Caco-2 (cell line): ENCODE measurements at regions not wholly inside any gene's neighbourhood (a gene's known extent, or its start where the extent isn't known, plus 50 kb on each side); places are given as distances from the start of the nearest gene placed in this dataset.
"Not testable (repeated sequence)": the region's sequence is repeated elsewhere in the genome, so short reads cannot be mapped to it uniquely, and the experiment has no call there.

Source experiments
- BruUV-seq: library from RNA; stranded (reverse); fragments of 400-500 nt; replicated peaks from 2 replicates; lab custom pipeline; 2021; lab: Mats Ljungman, UMichigan
- CTCF ChIA-PET: fragments of 300-600 bp; sonication (Branson Sonifier 250); formaldehyde crosslinking; loops from one replicate; lab custom pipeline; 2022; ENCODE audit warnings: antibody characterized with exemption; lab: Charles Lee
- POLR2A ChIA-PET: fragments of 300-600 bp; sonication (Branson Sonifier 250); formaldehyde crosslinking; loops from one replicate; lab custom pipeline; 2022; ENCODE audit warnings: antibody characterized with exemption; lab: Charles Lee
- DNase-seq, 2 experiments: peaks; one replicate each; pipeline versions ENCODE4 v3.0.0 to v3.0.0-alpha.2; 2020 to 2022
- H3K27me3 ChIP-seq: replicated peaks from 2 replicates; pipeline ENCODE4 v1.6.0; 2011; ENCODE audit warnings: low read length; ENCODE audit not compliant: control insufficient read depth, insufficient read depth
- H3K36me3 ChIP-seq: 2 replicates; pipeline ENCODE4 v1.5.1; 2011; ENCODE audit warnings: low read length; ENCODE audit not compliant: control insufficient read depth, insufficient read depth
- H3K4me1 ChIP-seq: fragments of 250-450 bp; sonication (Bioruptor Pico); 2 replicates; pipeline ENCODE4 v1.5.1; 2020; ENCODE audit warnings: mild to moderate bottlenecking
- H3K4me3 ChIP-seq: 2 replicates; pipeline ENCODE4 v1.5.1; 2011; ENCODE audit warnings: low read depth, mild to moderate bottlenecking, control low read depth, low read length
- H3K9me3 ChIP-seq: fragments of 250-450 bp; sonication (Bioruptor Pico); 2 replicates; pipeline ENCODE4 v1.5.1; 2020; ENCODE audit warnings: mild to moderate bottlenecking, moderate library complexity
- H3K27ac Mint-ChIP-seq: one replicate; pipeline ENCODE4 v1.8.0; 2022; ENCODE audit warnings: mixed read lengths; ENCODE audit not compliant: unreplicated experiment
- H3K27me3 Mint-ChIP-seq: one replicate; pipeline ENCODE4 v1.8.0; 2022; ENCODE audit warnings: mixed read lengths; ENCODE audit not compliant: insufficient read depth, unreplicated experiment
- H3K36me3 Mint-ChIP-seq: one replicate; pipeline ENCODE4 v1.8.0; 2022; ENCODE audit warnings: mild to moderate bottlenecking, mixed read lengths; ENCODE audit not compliant: insufficient read depth, unreplicated experiment
- H3K4me1 Mint-ChIP-seq: one replicate; pipeline ENCODE4 v1.8.0; 2022; ENCODE audit warnings: low read depth, mixed read lengths; ENCODE audit not compliant: unreplicated experiment
- H3K4me3 Mint-ChIP-seq: one replicate; pipeline ENCODE4 v1.8.0; 2022; ENCODE audit warnings: mild to moderate bottlenecking, moderate library complexity, mixed read lengths; ENCODE audit not compliant: unreplicated experiment
- H3K9me3 Mint-ChIP-seq: one replicate; pipeline ENCODE4 v1.8.0; 2022; ENCODE audit warnings: mixed read lengths; ENCODE audit not compliant: unreplicated experiment
- intact Hi-C: fragments of 100-400 bp; cut with micrococcal nuclease; formaldehyde crosslinking; loops from one replicate; pipeline ENCODE4 v1.10.0; 2022; ENCODE audit not compliant: unreplicated experiment

DNA sequence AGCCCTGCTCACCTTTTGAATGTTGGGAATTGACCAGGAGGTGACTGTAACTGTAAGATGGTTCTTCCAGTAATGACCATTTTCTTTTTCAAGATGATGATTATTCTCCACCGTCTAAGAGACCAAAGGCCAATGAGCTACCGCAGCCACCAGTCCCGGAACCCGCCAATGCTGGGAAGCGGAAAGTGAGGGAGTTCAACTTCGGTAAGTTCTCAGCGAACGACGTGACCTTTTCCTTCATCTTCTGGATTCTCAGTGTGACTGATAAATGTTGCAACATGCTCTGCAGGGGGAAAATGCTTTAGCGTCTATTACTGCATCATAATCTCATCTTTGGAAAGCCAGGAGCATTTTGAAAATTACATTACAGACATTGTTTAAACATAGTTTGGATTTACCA lies 89.5 kb upstream of the SPDYE9 start:
- H3K27me3 ChIP-seq, H3K27ac Mint-ChIP-seq, intact Hi-C loops, H3K27me3 Mint-ChIP-seq, BruUV-seq, H3K4me3 Mint-ChIP-seq, H3K36me3 ChIP-seq, POLR2A ChIA-PET, H3K4me1 ChIP-seq, H3K4me3 ChIP-seq, H3K9me3 ChIP-seq, H3K4me1 Mint-ChIP-seq, H3K36me3 Mint-ChIP-seq, H3K9me3 Mint-ChIP-seq, CTCF ChIA-PET, DNase-seq: not testable (repeated sequence)

DNA sequence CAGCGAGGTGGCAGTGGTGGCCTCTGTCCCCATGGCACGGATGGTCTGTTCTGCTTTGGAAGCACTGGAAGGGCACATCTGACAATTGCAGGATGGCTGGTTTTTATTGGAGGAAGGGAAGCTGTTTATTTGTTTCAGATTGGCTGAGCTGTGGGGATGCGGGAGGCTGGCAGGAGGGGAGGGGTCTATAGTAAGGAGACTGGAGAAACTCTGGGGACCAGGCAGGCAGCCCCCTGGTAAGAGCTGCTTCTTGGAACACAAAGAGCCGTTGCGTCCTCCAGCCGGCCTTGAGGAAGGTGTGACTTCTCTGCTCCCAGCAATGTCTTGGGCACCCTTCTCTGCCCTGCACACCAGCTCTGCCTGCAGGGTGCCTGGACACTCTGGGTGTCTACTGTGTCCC lies 85.1 kb upstream of the SPDYE9 start:
- H3K27ac Mint-ChIP-seq, H3K27me3 ChIP-seq, BruUV-seq, H3K27me3 Mint-ChIP-seq, H3K9me3 ChIP-seq, CTCF ChIA-PET, intact Hi-C loops, H3K36me3 ChIP-seq, H3K4me1 Mint-ChIP-seq, H3K4me3 ChIP-seq, POLR2A ChIA-PET, H3K4me1 ChIP-seq, H3K36me3 Mint-ChIP-seq, H3K9me3 Mint-ChIP-seq, H3K4me3 Mint-ChIP-seq: not testable (repeated sequence)
- peak in 1 of 2 experiments; percentile 17 for DNase-seq

DNA sequence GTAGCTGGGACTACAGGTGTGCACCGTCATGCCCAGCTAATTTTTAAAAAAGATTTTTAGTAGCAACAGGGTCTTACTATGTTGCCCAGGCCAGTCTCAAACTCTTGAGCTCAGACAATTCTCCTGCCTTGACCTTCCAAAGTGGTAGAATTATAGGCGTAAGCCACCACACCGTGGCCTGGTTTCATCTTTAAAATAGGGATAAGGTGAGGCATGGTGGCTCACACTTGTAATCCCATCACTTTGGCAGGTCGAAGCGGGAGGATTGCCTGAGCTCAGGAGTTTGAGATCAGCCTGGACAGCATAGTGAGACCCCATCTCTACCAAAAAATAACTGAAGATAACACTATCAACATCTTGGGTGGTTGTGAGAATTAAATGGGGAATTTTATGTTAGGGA lies 84.6 kb upstream of the SPDYE9 start:
- H3K27ac Mint-ChIP-seq, H3K4me1 ChIP-seq, intact Hi-C loops, H3K36me3 Mint-ChIP-seq, H3K27me3 Mint-ChIP-seq, H3K4me3 ChIP-seq, H3K4me3 Mint-ChIP-seq, H3K4me1 Mint-ChIP-seq, H3K36me3 ChIP-seq, CTCF ChIA-PET, H3K9me3 Mint-ChIP-seq, H3K27me3 ChIP-seq, POLR2A ChIA-PET, BruUV-seq, H3K9me3 ChIP-seq: not testable (repeated sequence)
- DNase-seq = peak in 1 of 2 experiments; percentile 11

DNA sequence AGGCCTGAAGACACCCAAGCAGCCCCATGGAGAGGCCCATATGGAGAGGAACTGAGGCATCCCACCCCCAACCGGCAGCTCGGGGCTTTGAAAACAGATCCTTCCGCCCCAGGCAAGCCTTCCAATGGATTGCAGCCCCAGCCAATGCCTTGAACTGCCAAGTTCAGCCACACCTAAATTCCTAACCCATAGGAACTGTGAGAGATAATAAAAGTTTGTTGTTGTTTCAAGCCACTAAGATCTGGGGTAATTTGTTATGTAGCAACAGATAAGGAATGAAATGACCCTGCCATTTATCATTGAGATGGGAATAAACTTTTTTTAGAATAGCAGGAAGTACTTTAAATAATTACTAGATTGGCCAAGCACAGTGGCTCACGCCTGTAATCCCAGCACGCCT lies 80.3 kb upstream of the SPDYE9 start:
- H3K36me3 Mint-ChIP-seq, CTCF ChIA-PET, H3K4me1 ChIP-seq, POLR2A ChIA-PET, H3K27me3 ChIP-seq, H3K4me3 Mint-ChIP-seq, H3K27ac Mint-ChIP-seq, H3K4me1 Mint-ChIP-seq, H3K4me3 ChIP-seq, H3K9me3 ChIP-seq, H3K27me3 Mint-ChIP-seq, H3K9me3 Mint-ChIP-seq, DNase-seq, BruUV-seq, intact Hi-C loops, H3K36me3 ChIP-seq: not testable (repeated sequence)

DNA sequence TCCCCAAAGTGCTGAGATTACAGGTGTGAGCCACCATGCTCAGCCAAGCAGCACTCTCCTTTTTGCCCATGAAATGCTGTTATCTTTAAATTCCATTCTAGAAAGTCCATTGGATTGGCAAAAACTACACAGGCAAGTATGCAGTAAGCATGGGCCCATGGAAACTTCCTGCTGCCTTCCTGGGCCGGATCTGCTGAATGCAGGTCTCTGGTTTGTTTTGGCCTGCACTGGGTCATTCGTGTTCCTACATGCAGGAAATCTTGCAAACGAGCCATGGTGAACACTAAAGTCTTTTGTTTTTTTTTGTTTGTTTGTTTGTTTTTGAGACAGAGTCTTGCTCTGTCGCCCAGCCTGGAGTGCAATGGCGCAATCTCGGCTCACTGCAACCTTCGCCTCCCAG lies 76.8 kb upstream of the SPDYE9 start:
- H3K36me3 Mint-ChIP-seq, H3K27ac Mint-ChIP-seq, POLR2A ChIA-PET, H3K27me3 Mint-ChIP-seq, DNase-seq, H3K4me3 ChIP-seq, intact Hi-C loops, H3K27me3 ChIP-seq, H3K4me1 ChIP-seq, H3K9me3 Mint-ChIP-seq, H3K4me1 Mint-ChIP-seq, BruUV-seq, H3K36me3 ChIP-seq, H3K4me3 Mint-ChIP-seq, CTCF ChIA-PET, H3K9me3 ChIP-seq: not testable (repeated sequence)

DNA sequence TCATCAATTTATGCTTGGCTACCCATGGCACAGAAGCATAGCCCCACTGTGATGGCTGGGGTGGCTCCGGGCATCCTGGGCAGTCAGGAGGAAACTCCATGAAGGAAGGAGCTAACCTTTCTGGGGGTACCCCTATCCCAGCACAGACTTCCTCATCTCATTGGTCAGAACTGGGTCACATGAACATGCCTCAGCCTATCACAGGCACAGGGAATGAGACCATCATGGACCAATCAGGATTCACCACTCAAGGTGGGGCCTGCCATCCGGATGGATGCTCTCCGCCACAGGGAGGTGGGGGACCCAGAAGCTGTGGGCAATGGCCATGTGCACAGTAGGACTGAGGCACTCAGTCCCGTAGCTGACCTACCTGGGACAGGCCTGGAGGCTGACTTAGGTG lies 75.9 kb upstream of the SPDYE9 start:
- H3K27me3 Mint-ChIP-seq, H3K27me3 ChIP-seq, H3K9me3 ChIP-seq, H3K9me3 Mint-ChIP-seq, H3K36me3 Mint-ChIP-seq, intact Hi-C loops, H3K4me1 ChIP-seq, BruUV-seq, H3K27ac Mint-ChIP-seq, DNase-seq, POLR2A ChIA-PET, CTCF ChIA-PET, H3K36me3 ChIP-seq, H3K4me3 Mint-ChIP-seq, H3K4me3 ChIP-seq, H3K4me1 Mint-ChIP-seq: not testable (repeated sequence)

DNA sequence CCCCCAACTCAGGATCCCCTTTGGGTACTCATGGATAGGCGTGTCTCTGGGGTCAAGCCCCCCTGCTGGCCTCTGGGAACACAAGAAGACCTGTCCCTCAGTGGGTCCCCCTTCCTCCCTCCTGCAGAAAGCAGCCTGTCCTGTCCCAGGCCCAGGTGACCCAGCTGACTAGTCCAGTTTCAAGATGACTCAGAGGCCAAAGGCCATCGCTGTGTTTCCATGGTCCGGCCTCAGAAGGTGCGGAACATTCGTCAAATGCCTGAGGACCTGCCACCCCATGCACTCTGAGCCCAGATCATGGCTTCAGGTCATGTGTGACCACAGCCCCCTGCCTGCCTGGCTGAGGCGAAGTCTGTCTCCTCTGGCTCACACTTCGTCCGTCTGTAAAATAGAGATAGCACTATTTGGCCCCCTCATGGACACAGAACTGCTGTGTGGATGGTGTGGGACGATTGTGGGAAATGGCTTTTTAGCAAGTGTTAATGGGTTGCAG lies 71.4 kb upstream of the SPDYE9 start:
- CTCF ChIA-PET, DNase-seq, intact Hi-C loops: not testable (repeated sequence)

More for the DNA sequence above, 71.4 kb upstream of the SPDYE9 start:
- H3K27me3 ChIP-seq, H3K27ac Mint-ChIP-seq, H3K4me1 ChIP-seq, H3K4me1 Mint-ChIP-seq, H3K27me3 Mint-ChIP-seq, H3K4me3 Mint-ChIP-seq, POLR2A ChIA-PET, BruUV-seq, H3K4me3 ChIP-seq, H3K9me3 Mint-ChIP-seq, H3K36me3 Mint-ChIP-seq, H3K36me3 ChIP-seq, H3K9me3 ChIP-seq: not testable (repeated sequence)
